Prostate gland (tissue), 2 donors: ENCODE measurements at regions not wholly inside any gene's neighbourhood (a gene's known extent, or its start where the extent isn't known, plus 50 kb on each side); places are given as distances from the start of the nearest gene placed in this dataset.
"Not testable (repeated sequence)": the region's sequence is repeated elsewhere in the genome, so short reads cannot be mapped to it uniquely, and the experiment has no call there.

Experiments used
- DNase-seq: peaks from one replicate; pipeline ENCODE4 v3.0.0-alpha.2; 2019; ENCODE audit warnings: low spot score
- H3K27ac ChIP-seq, 2 donors: fragments of 200-600 bp; sonication (generic); 2 replicates each; pipeline ENCODE4 v1.5.1; 2017 to 2019
- H3K27me3 ChIP-seq: fragments of 200-600 bp; sonication (generic); replicated peaks from 2 replicates; pipeline ENCODE4 v1.5.1; 2019; ENCODE audit not compliant: insufficient read depth
- H3K36me3 ChIP-seq, 2 donors: fragments of 200-600 bp; sonication (generic); 1 replicate in 1 of 2; 2 replicates in 1 of 2; pipeline versions ENCODE4 v1.5.1 to v1.8.1; 2017 to 2019
- H3K4me1 ChIP-seq: fragments of 200-600 bp; sonication (generic); replicated peaks from 2 replicates; pipeline ENCODE4 v1.5.1; 2019
- H3K4me3 ChIP-seq, 2 donors: fragments of 200-600 bp; sonication (generic); 2 replicates each; pipeline ENCODE4 v1.5.1; 2017 to 2019
- H3K9me3 ChIP-seq: fragments of 200-600 bp; sonication (generic); 2 replicates; pipeline ENCODE4 v1.5.1; 2017
- POLR2A ChIP-seq: fragments of 450-650 bp; IDR thresholded peaks from one replicate; pipeline ENCODE4 v1.6.1; 2016; ENCODE audit warnings: antibody characterized with exemption, mild to moderate bottlenecking
- POLR2AphosphoS5 ChIP-seq: sonication (generic); formaldehyde crosslinking; IDR thresholded peaks from one replicate; pipeline ENCODE4 v1.6.1; 2017; ENCODE audit warnings: antibody characterized with exemption
- WGBS: methylation state at CpG from one replicate; pipeline ENCODE4 v1.1.5; 2018; 5-methylcytosine and 5-hydroxymethylcytosine counted together
- intact Hi-C: fragments of 100-400 bp; cut with DNase I; formaldehyde crosslinking; loops from one replicate; pipeline ENCODE4 v1.14.2; 2022
- TF ChIP-seq, protein P1 (sequence below), 4 experiments: fragments of 200-600 bp in 2 of 4; fragments of 450-650 bp in 2 of 4; sonication (generic) in 2 of 4; IDR thresholded peaks; 1 replicate in 3 of 4; 2 replicates in 1 of 4; pipeline ENCODE4 v1.5.1; 2016 to 2019; ENCODE audit warnings: antibody characterized with exemption in 4 of 4, mild to moderate bottlenecking in 2 of 4, moderate library complexity in 2 of 4

DNA sequence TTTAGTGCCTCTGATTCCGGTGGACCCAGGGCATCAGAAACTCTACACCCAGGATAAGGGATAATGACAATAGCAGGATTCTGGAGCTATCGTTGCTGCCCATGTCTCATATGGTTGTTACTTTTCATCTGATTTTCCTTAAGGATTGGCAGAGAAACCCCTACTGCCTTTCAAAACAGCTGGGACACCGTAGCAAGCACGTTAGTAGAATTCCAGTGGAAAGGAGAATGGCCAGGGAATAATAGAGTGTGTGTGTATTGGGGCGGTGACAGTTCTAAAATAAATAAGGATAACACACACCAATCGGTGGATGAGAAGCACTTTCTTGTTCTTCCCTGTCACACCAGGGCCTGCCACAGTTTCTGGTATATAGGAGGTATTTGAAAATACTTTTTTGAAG is 251.8 kb downstream of the HAPSTR1 start:
- intact Hi-C loops = no loop called here
- TF ChIP-seq POLR2A (no peak), POLR2AphosphoS5 (no peak)
- TF ChIP-seq, protein P1, sequence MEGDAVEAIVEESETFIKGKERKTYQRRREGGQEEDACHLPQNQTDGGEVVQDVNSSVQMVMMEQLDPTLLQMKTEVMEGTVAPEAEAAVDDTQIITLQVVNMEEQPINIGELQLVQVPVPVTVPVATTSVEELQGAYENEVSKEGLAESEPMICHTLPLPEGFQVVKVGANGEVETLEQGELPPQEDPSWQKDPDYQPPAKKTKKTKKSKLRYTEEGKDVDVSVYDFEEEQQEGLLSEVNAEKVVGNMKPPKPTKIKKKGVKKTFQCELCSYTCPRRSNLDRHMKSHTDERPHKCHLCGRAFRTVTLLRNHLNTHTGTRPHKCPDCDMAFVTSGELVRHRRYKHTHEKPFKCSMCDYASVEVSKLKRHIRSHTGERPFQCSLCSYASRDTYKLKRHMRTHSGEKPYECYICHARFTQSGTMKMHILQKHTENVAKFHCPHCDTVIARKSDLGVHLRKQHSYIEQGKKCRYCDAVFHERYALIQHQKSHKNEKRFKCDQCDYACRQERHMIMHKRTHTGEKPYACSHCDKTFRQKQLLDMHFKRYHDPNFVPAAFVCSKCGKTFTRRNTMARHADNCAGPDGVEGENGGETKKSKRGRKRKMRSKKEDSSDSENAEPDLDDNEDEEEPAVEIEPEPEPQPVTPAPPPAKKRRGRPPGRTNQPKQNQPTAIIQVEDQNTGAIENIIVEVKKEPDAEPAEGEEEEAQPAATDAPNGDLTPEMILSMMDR (IDR thresholded peaks at IDR 0.05) = no peak
- H3K9me3 ChIP-seq = no peaks in the 10 kb centered on the region
- no peaks in the 10 kb centered on the region for H3K4me1 ChIP-seq
- no peaks in the 10 kb centered on the region for H3K27me3 ChIP-seq
- WGBS = 37% methylated on average over 6 of the region's 6 CpGs
- H3K4me3 ChIP-seq = no peak overlapping the region
- DNase-seq = no peak
- H3K36me3 ChIP-seq = no peaks in the 10 kb centered on the region
- no peak overlapping the region for H3K27ac ChIP-seq

DNA sequence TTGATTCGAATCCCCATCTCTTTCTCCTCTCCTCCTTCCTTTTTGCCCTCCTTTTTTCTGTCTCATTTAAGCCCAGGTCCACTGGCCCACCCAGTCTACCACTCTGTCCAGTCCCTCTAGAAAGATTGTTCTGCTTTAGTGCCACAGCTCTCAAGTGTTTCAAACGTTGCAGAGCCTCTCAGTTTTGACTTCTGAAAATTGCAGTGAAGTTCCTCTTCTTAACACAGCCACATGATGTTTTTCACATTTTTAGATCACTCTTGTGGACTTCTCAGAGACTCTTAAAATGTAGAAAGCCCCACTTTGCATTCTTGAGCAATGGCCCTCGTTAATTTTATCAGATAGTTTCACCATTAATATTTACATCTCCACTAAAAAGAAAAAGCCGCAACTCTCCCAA is 253.1 kb downstream of the HAPSTR1 start:
- no peaks in the 10 kb centered on the region for H3K27me3 ChIP-seq
- no peaks in the 10 kb centered on the region for H3K9me3 ChIP-seq
- H3K4me3 ChIP-seq = no peak overlapping the region
- TF ChIP-seq POLR2A = no peak
- no peak for TF ChIP-seq POLR2AphosphoS5
- TF ChIP-seq, protein P1 (IDR thresholded peaks at IDR 0.05) = no peak
- DNase-seq = no peak
- WGBS = 66% methylated on average over 4 of the region's 4 CpGs
- intact Hi-C loops = no loop called here
- no peak overlapping the region for H3K27ac ChIP-seq
- H3K4me1 ChIP-seq = no peaks in the 10 kb centered on the region
- H3K36me3 ChIP-seq = no peaks in the 10 kb centered on the region

DNA sequence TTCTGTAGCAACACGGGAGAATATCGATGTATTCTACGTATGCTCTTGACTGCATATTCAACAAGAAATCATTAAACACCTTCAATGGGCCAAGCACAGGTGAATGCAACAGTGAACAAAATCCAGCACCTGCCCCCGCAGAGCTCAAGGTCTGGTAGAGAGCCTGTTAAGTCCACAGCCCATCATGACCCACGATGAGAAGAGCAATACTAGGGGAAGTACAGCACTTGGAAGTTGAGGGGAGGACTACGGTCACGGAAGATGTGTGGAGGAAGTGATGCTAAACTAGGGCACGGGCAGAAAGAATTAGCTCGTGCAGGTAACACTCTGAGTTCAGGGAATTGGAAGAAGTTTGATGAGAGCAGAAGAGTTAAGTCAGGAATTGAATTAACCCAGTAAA is 253.6 kb downstream of the HAPSTR1 start:
- intact Hi-C loops = no loop called here
- 87% methylated on average over 9 of the region's 9 CpGs for WGBS
- Histone ChIP-seq H3K27ac (no peak overlapping the region), H3K4me1 (no peaks in the 10 kb centered on the region), H3K27me3 (no peaks in the 10 kb centered on the region), H3K36me3 (no peaks in the 10 kb centered on the region), H3K9me3 (no peaks in the 10 kb centered on the region), H3K4me3 (no peak overlapping the region)
- TF ChIP-seq, protein P1 (IDR thresholded peaks at IDR 0.05) = no peak
- no peak for TF ChIP-seq POLR2AphosphoS5
- TF ChIP-seq POLR2A = no peak
- no peak for DNase-seq

DNA sequence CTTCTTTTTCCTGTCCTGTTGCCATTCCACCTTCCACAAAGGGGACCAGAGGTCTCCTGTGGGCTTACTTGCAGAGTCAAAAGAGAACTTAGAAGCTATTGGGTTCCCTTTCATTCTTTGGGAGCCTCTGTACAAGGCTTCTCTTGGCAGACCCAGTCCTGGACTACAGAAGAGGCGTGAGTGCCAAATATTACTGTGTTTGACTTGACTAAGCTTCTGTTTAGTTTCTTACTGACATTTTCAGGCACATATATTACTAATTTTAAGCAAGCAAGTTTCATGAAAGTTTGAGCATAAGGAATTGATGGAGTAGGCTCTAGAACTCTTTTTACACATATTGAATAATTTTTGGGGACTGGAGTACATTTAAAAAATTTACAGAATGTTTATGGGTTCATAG is 254.4 kb downstream of the HAPSTR1 start:
- no peaks in the 10 kb centered on the region for H3K9me3 ChIP-seq
- H3K27ac ChIP-seq = no peak overlapping the region
- WGBS = 68% methylated on average over 1 of the region's 1 CpG
- no peaks in the 10 kb centered on the region for H3K36me3 ChIP-seq
- TF ChIP-seq, protein P1 (IDR thresholded peaks at IDR 0.05) = no peak
- TF ChIP-seq POLR2AphosphoS5 = no peak
- TF ChIP-seq POLR2A = no peak
- no peak for DNase-seq
- no peak overlapping the region for H3K4me3 ChIP-seq
- intact Hi-C loops = no loop called here
- H3K4me1 ChIP-seq = no peaks in the 10 kb centered on the region
- no peaks in the 10 kb centered on the region for H3K27me3 ChIP-seq

DNA sequence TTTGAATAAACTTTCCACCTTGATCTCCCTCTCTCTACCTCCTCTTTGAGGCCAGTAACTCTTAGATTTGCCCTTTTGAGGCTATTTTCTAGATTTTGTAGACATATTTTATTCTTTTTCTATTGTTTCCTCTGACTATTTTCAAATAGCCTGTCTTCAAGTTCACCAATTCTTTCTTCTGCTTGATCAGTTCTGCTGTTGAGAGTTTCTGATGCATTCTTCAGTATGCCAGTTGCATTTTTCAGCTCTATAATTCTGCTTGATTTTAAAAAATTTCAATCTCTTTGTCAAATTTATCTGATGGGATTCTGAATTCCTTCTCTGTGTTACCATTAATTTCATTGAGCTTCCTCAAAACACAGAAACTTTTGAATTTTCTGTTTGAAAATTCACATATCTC is 257.5 kb downstream of the HAPSTR1 start:
- Histone ChIP-seq H3K4me1 (no peaks in the 10 kb centered on the region), H3K4me3 (no peak overlapping the region), H3K36me3 (no peaks in the 10 kb centered on the region), H3K27ac (no peak overlapping the region), H3K9me3 (no peaks in the 10 kb centered on the region), H3K27me3 (no peaks in the 10 kb centered on the region)
- intact Hi-C loops = no loop called here
- TF ChIP-seq, protein P1 (IDR thresholded peaks at IDR 0.05) = no peak
- TF ChIP-seq POLR2AphosphoS5 (no peak), POLR2A (no peak)
- no peak for DNase-seq

DNA sequence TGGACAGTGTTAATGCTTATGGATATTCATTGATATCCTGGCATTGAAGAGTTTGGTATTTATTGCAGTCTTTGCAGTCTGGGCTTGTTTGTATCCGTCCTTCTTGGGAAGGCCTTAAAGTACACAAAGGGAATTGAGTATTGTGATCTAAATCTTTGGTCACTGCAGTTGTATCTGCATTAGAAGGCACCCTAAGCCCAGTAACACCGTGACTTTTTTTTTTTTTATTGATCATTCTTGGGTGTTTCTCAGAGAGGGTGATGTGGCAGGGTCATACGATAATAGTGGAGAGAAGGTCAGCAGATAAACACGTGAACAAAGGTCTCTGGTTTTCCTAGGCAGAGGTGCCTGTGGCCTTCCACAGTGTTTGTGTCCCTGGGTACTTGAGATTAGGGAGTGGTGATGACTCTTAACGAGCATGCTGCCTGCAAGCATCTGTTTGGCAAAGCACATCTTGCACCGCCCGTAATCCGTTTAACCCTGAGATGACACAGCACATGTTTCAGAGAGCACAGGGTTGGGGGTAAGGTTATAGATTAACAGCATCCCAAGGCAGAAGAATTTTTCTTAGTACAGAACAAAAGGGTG is 258.0 kb downstream of the HAPSTR1 start:
- 92% methylated on average over 8 of the region's 8 CpGs for WGBS
- H3K36me3 ChIP-seq, DNase-seq, H3K27ac ChIP-seq, H3K4me1 ChIP-seq, H3K4me3 ChIP-seq, H3K27me3 ChIP-seq, H3K9me3 ChIP-seq, intact Hi-C loops: not testable (repeated sequence)

DNA sequence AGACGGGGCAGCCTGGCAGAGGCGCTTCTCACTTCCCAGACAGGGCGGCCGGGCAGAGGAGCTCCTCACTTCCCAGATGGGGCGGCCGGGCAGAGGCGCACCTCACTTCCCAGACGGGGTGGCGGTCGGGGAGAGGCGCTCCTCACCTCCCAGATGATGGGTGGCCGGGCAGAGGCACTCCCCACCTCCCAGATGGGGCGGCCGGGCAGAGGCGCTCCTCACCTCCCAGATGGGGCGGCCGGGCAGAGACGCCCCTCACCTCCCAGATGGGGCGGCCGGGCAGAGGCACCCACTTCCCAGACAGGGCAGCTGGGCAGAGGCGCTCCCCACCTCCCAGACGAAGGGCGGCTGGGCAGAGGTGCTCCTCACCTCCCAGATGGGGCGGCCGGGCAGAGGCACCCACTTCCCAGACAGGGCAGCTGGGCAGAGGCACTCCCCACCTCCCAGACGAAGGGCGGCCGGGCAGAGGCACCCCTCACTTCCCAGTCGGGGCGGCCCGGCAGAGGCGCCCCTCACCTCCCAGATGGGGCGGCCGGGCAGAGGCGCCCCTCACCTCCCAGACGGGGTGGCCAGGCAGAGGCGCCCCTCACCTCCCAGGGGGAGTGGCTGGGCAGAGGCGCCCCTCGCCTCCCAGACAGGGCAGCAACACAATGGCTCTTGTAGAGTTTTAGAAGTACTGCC is 258.8 kb downstream of the HAPSTR1 start:
- WGBS = 92% methylated on average over 33 of the region's 39 CpGs
- DNase-seq, intact Hi-C loops: not testable (repeated sequence)

More for the DNA sequence above, 258.8 kb downstream of the HAPSTR1 start:
- not testable (repeated sequence) for H3K9me3 ChIP-seq, H3K4me1 ChIP-seq, H3K36me3 ChIP-seq, H3K27me3 ChIP-seq, H3K4me3 ChIP-seq, H3K27ac ChIP-seq
